ENCODE measurements at regions not wholly inside any gene's neighbourhood (a gene's known extent, or its start where the extent isn't known, plus 50 kb on each side); places are given as distances from the start of the nearest gene placed in this dataset.

DNA sequence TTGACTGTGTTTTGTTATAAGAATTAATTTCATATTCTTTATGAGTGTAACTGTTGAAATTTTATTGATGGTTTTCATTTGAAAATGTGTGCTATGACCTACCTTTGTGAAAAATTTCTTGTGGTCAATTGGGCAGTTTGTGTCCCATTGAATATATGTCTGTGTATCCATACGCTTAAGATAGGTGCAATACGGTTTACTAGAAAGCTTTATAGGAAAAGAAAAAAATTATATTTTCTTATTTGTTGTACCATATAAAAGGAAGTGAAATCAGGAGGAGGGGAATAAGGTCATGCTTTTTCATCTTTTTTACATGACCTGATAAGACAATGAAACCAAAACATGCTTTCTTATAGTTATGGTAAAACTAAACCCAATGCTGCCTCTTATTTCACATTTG is 807.7 kb downstream of the USP25 start:
- peaks cover 0 to 10% of the 10 kb centered on the region in 2 donors for H3K9me3 ChIP-seq (replicated peaks in 1 of 2; ENCODE audit: control insufficient read depth in 2 of 2, insufficient read depth in 1 of 2, low read depth in 1 of 2, low read length in 2 of 2)
- no peak overlapping the region for H4K91ac ChIP-seq (ENCODE audit: low read depth, low read length, poor library complexity)
- H3K23ac ChIP-seq (ENCODE audit: low read depth, low read length, poor library complexity), result no peak overlapping the region
- no peak overlapping the region for H3K4ac ChIP-seq (ENCODE audit: low read length)
- H2BK15ac ChIP-seq (ENCODE audit: low read length), result no peak overlapping the region
- no CpG with 5 or more reads among the region's 2 CpGs for WGBS, 2 donors (ENCODE audit: extremely low coverage in 2 of 2, insufficient read length in 2 of 2, insufficient replicate concordance in 1 of 2)
- no peak overlapping the region for H2BK5ac ChIP-seq (ENCODE audit: low read length)
- H2BK120ac ChIP-seq (ENCODE audit: low read depth, low read length), result no peak overlapping the region
- peaks cover 0 to 9% of the 10 kb centered on the region in 2 donors for H3K36me3 ChIP-seq (replicated peaks in 1 of 2; ENCODE audit: control insufficient read depth in 2 of 2, insufficient read depth in 2 of 2, low read length in 2 of 2)
- no peaks in the 10 kb centered on the region for H3K79me1 ChIP-seq (ENCODE audit: low read depth, low read length)
- no peak overlapping the region for H3K4me3 ChIP-seq (ENCODE audit: low read length in 2 of 2)
- H3K14ac ChIP-seq (ENCODE audit: low read length), result no peak overlapping the region
- H3K4me2 ChIP-seq (ENCODE audit: insufficient read depth, low read length, poor library complexity, severe bottlenecking), result no peak overlapping the region
- no peak overlapping the region for H2AFZ ChIP-seq (ENCODE audit: low read length)
- no peak overlapping the region for H4K8ac ChIP-seq (ENCODE audit: low read depth, low read length)
- no peak for DNase-seq (ENCODE audit: low spot score)
- H2BK12ac ChIP-seq (ENCODE audit: low read length), result no peak overlapping the region
- H3K27ac ChIP-seq (replicated peaks; ENCODE audit: low read length), result no peak overlapping the region
- no peak overlapping the region for H3K18ac ChIP-seq (ENCODE audit: low read length)
- peaks cover 3 to 5% of the 10 kb centered on the region in 2 donors for H3K4me1 ChIP-seq (ENCODE audit: control insufficient read depth in 2 of 2, insufficient read depth in 1 of 2, low read depth in 1 of 2, low read length in 2 of 2)
- H3K9ac ChIP-seq (ENCODE audit: low read depth, low read length, poor library complexity), result no peak overlapping the region
- no peaks in the 10 kb centered on the region for H3K27me3 ChIP-seq (ENCODE audit: control insufficient read depth in 3 of 3, insufficient read depth in 3 of 3, low read depth in 1 of 3, low read length in 3 of 3)
- no peak overlapping the region for H2AK5ac ChIP-seq (ENCODE audit: low read depth, low read length)

DNA sequence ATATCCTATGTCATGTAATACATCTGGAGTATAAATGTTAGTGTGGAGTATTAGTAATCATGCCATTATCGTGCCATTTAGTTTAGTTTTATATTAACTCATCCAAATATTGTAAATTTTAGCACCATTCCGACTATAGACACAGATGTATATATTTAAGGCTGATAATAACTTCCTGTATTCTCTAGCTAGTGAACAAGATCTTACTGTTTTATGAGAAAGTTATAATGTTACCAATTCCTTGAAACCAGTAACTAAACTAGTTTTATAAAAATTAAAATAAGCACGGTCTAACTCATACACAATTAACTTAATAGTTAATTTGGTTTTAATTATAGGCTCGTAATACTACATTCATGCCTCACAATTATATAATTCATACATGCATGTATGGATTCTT is 808.6 kb downstream of the USP25 start:
- H2BK12ac ChIP-seq (ENCODE audit: low read length), result no peak overlapping the region
- H2BK120ac ChIP-seq (ENCODE audit: low read depth, low read length), result no peak overlapping the region
- H2AFZ ChIP-seq (ENCODE audit: low read length), result no peak overlapping the region
- no peak overlapping the region for H3K9ac ChIP-seq (ENCODE audit: low read depth, low read length, poor library complexity)
- no peaks in the 10 kb centered on the region for H3K79me1 ChIP-seq (ENCODE audit: low read depth, low read length)
- no peak overlapping the region for H4K91ac ChIP-seq (ENCODE audit: low read depth, low read length, poor library complexity)
- no peak overlapping the region for H2BK15ac ChIP-seq (ENCODE audit: low read length)
- no peak overlapping the region for H3K27ac ChIP-seq (replicated peaks; ENCODE audit: low read length)
- DNase-seq (ENCODE audit: low spot score), result no peak
- H4K8ac ChIP-seq (ENCODE audit: low read depth, low read length), result no peak overlapping the region
- H3K23ac ChIP-seq (ENCODE audit: low read depth, low read length, poor library complexity), result no peak overlapping the region
- no peak overlapping the region for H2AK5ac ChIP-seq (ENCODE audit: low read depth, low read length)
- peaks cover 0 to 13% of the 10 kb centered on the region in 2 donors for H3K36me3 ChIP-seq (replicated peaks in 1 of 2; ENCODE audit: control insufficient read depth in 2 of 2, insufficient read depth in 2 of 2, low read length in 2 of 2)
- no peak overlapping the region for H3K14ac ChIP-seq (ENCODE audit: low read length)
- H3K4me3 ChIP-seq (ENCODE audit: low read length in 2 of 2), result no peak overlapping the region
- H3K4ac ChIP-seq (ENCODE audit: low read length), result no peak overlapping the region
- H3K4me1 ChIP-seq (ENCODE audit: control insufficient read depth in 2 of 2, insufficient read depth in 1 of 2, low read depth in 1 of 2, low read length in 2 of 2), result peaks cover 3 to 5% of the 10 kb centered on the region in 2 donors
- H2BK5ac ChIP-seq (ENCODE audit: low read length), result no peak overlapping the region
- H3K27me3 ChIP-seq (ENCODE audit: control insufficient read depth in 3 of 3, insufficient read depth in 3 of 3, low read depth in 1 of 3, low read length in 3 of 3), result no peaks in the 10 kb centered on the region
- no peak overlapping the region for H3K4me2 ChIP-seq (ENCODE audit: insufficient read depth, low read length, poor library complexity, severe bottlenecking)
- WGBS, 2 donors (ENCODE audit: extremely low coverage in 2 of 2, insufficient read length in 2 of 2, insufficient replicate concordance in 1 of 2), result no CpG with 5 or more reads among the region's 4 CpGs
- peaks cover 0 to 10% of the 10 kb centered on the region in 2 donors for H3K9me3 ChIP-seq (replicated peaks in 1 of 2; ENCODE audit: control insufficient read depth in 2 of 2, insufficient read depth in 1 of 2, low read depth in 1 of 2, low read length in 2 of 2)
- H3K18ac ChIP-seq (ENCODE audit: low read length), result no peak overlapping the region

DNA sequence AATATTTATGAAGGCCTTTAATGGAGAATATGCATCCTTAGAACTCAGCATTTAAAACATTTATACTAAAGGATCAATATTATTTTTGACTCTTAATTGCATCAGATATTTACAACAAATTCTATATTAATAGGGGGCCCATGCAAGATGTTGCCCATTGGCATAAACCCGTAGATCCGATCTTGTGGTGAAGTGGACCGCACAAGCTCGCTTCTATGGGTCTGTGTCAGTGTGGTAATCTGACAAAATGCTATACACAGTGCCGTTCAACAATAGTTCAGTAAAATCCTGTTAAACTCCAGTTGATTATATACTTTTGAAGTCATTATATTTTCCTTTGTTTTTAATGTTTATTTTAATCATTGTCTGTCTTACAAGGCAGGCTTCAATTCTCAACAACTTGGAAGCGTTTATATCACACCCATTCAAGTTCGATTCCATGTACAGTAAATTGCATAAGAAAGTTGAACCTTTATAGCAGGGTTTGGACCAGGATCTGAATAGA is 809.2 kb downstream of the USP25 start:
- Histone ChIP-seq H3K9ac (ENCODE audit: low read depth, low read length, poor library complexity) (no peak overlapping the region), H2BK15ac (ENCODE audit: low read length) (no peak overlapping the region), H4K8ac (ENCODE audit: low read depth, low read length) (no peak overlapping the region), H2BK5ac (ENCODE audit: low read length) (no peak overlapping the region), H3K14ac (ENCODE audit: low read length) (no peak overlapping the region), H4K91ac (ENCODE audit: low read depth, low read length, poor library complexity) (no peak overlapping the region), H3K9me3 (replicated peaks in 1 of 2; ENCODE audit: control insufficient read depth in 2 of 2, insufficient read depth in 1 of 2, low read depth in 1 of 2, low read length in 2 of 2) (peaks cover 0 to 10% of the 10 kb centered on the region in 2 donors), H2BK12ac (ENCODE audit: low read length) (no peak overlapping the region), H2AK5ac (ENCODE audit: low read depth, low read length) (no peak overlapping the region), H3K27me3 (ENCODE audit: control insufficient read depth in 3 of 3, insufficient read depth in 3 of 3, low read depth in 1 of 3, low read length in 3 of 3) (no peaks in the 10 kb centered on the region), H3K36me3 (replicated peaks in 1 of 2; ENCODE audit: control insufficient read depth in 2 of 2, insufficient read depth in 2 of 2, low read length in 2 of 2) (peaks cover 0 to 17% of the 10 kb centered on the region in 2 donors), H3K79me1 (ENCODE audit: low read depth, low read length) (no peaks in the 10 kb centered on the region), H2AFZ (ENCODE audit: low read length) (no peak overlapping the region), H3K4ac (ENCODE audit: low read length) (no peak overlapping the region), H2BK120ac (ENCODE audit: low read depth, low read length) (no peak overlapping the region), H3K27ac (replicated peaks; ENCODE audit: low read length) (no peak overlapping the region), H3K18ac (ENCODE audit: low read length) (no peak overlapping the region), H3K4me2 (ENCODE audit: insufficient read depth, low read length, poor library complexity, severe bottlenecking) (no peak overlapping the region), H3K4me1 (ENCODE audit: control insufficient read depth in 2 of 2, insufficient read depth in 1 of 2, low read depth in 1 of 2, low read length in 2 of 2) (peaks cover 3 to 5% of the 10 kb centered on the region in 2 donors), H3K4me3 (ENCODE audit: low read length in 2 of 2) (no peak overlapping the region), H3K23ac (ENCODE audit: low read depth, low read length, poor library complexity) (no peak overlapping the region)
- DNase-seq (ENCODE audit: low spot score), result no peak
- WGBS, 2 donors (ENCODE audit: extremely low coverage in 2 of 2, insufficient read length in 2 of 2, insufficient replicate concordance in 1 of 2), result no CpG with 5 or more reads among the region's 7 CpGs

DNA sequence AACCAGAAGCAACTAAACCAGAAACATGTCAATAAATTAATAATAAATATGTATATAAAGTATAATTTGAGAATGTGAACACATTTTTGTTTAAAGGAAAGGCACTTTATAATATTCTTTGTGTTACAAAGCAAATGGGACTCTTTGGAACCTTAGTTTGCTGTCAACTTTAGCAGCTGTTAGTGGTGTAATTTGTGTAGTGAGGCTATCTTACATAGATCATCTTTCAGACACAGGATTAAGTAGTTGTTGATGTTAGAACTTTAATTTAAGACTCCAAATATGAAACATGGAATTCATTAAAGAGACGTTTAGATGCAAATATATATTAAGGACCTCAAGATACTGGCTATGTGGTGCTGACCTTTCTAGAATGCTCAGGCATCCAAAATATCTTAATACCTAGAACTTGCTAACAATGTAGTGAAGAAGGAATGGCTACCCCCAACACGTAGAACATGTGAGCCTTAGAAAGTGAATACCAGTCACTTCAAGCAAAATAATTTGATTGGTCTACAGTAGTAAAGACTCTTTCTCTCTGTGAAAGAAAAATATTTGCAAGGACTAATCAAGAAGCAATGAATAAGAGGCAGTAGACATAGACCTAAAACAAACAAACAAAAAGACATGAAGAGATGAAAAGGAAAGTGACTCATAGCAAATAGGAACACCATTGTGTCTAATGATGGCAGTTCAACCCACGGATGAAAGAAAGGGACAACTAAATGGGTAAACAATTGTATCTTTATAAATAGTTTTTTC is 811.4 kb downstream of the USP25 start:
- Histone ChIP-seq H3K23ac (ENCODE audit: low read depth, low read length, poor library complexity) (no peak overlapping the region), H3K36me3 (replicated peaks in 1 of 2; ENCODE audit: control insufficient read depth in 2 of 2, insufficient read depth in 2 of 2, low read length in 2 of 2) (peaks cover 0 to 17% of the 10 kb centered on the region in 2 donors), H3K4ac (ENCODE audit: low read length) (no peak overlapping the region), H3K9ac (ENCODE audit: low read depth, low read length, poor library complexity) (no peak overlapping the region), H2BK120ac (ENCODE audit: low read depth, low read length) (no peak overlapping the region), H3K14ac (ENCODE audit: low read length) (no peak overlapping the region), H2AFZ (ENCODE audit: low read length) (no peak overlapping the region), H4K8ac (ENCODE audit: low read depth, low read length) (no peak overlapping the region), H2AK5ac (ENCODE audit: low read depth, low read length) (no peak overlapping the region), H3K4me2 (ENCODE audit: insufficient read depth, low read length, poor library complexity, severe bottlenecking) (no peak overlapping the region), H3K4me3 (ENCODE audit: low read length in 2 of 2) (no peak overlapping the region), H2BK12ac (ENCODE audit: low read length) (no peak overlapping the region), H3K27me3 (ENCODE audit: control insufficient read depth in 3 of 3, insufficient read depth in 3 of 3, low read depth in 1 of 3, low read length in 3 of 3) (no peaks in the 10 kb centered on the region), H4K91ac (ENCODE audit: low read depth, low read length, poor library complexity) (no peak overlapping the region), H2BK5ac (ENCODE audit: low read length) (no peak overlapping the region), H3K27ac (replicated peaks; ENCODE audit: low read length) (no peak overlapping the region), H3K9me3 (replicated peaks in 1 of 2; ENCODE audit: control insufficient read depth in 2 of 2, insufficient read depth in 1 of 2, low read depth in 1 of 2, low read length in 2 of 2) (peaks cover 0 to 10% of the 10 kb centered on the region in 2 donors), H2BK15ac (ENCODE audit: low read length) (no peak overlapping the region), H3K4me1 (ENCODE audit: control insufficient read depth in 2 of 2, insufficient read depth in 1 of 2, low read depth in 1 of 2, low read length in 2 of 2) (no peaks in the 10 kb centered on the region), H3K18ac (ENCODE audit: low read length) (no peak overlapping the region), H3K79me1 (ENCODE audit: low read depth, low read length) (no peaks in the 10 kb centered on the region)
- DNase-seq (ENCODE audit: low spot score), result no peak
- WGBS, 2 donors (ENCODE audit: extremely low coverage in 2 of 2, insufficient read length in 2 of 2, insufficient replicate concordance in 1 of 2), result no CpG with 5 or more reads among the region's 3 CpGs

Data from neuronal stem cell (in vitro differentiated cells).